B cell (primary cell): ENCODE measurements at regions not wholly inside any gene's neighbourhood (a gene's known extent, or its start where the extent isn't known, plus 50 kb on each side); places are given as distances from the start of the nearest gene placed in this dataset.

ENCODE experiments used
- CTCF ChIP-seq: fragments of 200-600 bp; IDR thresholded peaks from one replicate; pipeline ENCODE4 v1.8.0; 2022; ENCODE audit warnings: antibody characterized with exemption, mild to moderate bottlenecking
- EZH2 ChIP-seq: IDR thresholded peaks from 2 replicates; pipeline ENCODE4 v1.6.1; 2012; ENCODE audit warnings: borderline replicate concordance, low read depth, mild to moderate bottlenecking, moderate library complexity, low read length; ENCODE audit not compliant: insufficient read depth, poor library complexity, severe bottlenecking

GRCh38 chr1:30087465-30087864, 635.9 kb downstream of the MATN1 start:
- TF ChIP-seq EZH2 (no peak), CTCF (no peak)
